Kasumi-1 (cell line): ENCODE measurements at regions not wholly inside any gene's neighbourhood (a gene's known extent, or its start where the extent isn't known, plus 50 kb on each side); places are given as distances from the start of the nearest gene placed in this dataset.

Experiments
- DNase-seq, 2 experiments: peaks; one replicate each; lab custom pipeline; 2025; lab: John Stamatoyannopoulos, UW

DNA sequence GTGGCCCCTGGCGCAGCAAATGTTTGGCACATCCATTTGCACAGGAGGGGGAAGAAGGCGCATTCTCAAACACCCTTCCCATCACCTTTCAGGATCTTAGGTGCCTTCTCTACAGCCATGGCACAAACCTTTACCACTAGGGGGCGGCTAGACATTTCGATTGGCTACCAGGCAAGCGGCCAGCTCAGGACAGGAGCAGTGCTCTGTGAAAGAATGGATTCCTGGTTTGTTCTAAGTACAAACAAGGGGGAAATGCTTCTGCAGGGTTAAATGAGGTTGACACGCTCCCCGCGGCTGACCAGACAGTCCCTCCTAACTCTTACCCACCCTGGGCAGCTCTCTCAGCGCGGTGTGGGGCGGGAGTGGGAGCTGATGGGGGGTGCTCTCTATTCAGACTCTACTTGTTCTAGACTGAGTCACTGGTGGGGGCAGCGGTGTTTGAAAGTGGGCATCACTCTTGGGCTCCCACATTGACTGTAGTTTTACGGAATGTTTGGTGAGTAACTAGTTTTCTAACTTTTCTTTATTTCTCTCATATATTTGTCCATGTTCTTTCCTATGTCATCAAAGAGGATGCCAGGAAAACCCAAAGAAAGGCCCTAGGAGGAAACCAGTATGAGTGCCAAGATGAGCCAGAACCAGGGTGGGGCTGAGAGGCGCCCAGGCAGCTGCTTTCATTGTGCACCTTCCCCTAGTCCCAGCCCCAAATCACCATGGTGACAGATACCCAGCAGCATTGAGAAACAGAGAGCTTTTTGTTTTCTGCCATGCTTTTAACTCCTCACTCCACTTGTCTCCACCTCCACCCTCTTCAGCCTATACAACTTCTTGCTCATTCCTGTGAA lies 61.4 kb upstream of the GPR158 start:
- DNase-seq, result peak; percentile 68 to 80

DNA sequence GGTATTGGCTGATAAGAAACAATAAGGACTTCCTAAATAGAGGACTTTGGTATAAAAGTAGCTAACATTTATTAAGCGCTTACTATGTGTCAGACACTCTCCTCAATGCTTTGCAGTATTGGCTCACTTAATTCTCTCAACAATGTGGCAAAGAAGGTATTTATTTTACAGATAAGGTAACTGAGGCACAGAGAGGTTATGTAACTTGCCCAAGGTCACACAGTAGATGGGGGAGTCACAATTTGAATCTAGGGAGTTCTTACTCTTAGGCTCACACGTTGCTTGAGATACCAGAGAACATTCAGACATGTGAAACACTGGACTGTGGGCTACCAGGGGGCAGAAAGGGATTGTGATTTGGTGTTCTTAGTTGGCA lies 60.8 kb upstream of the GPR158 start:
- no peak for DNase-seq

DNA sequence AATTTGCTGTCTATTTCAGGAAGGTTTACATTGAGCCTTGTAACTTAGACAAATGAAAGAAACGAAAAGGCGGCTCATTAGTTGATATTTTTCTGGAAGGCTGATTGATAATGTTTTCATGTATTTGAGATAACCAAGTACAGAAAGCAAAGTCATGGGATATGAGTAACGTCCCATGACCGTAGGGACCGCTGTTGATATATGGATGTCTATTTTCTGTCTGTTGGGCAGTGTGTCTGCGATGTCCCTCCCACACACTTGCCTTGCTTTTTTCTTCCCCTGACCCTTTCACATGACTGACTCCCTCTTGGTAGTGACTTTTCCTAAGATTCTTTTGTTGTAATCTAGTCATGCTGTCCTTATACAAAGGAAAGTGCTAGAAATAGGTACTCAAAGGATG lies 57.0 kb upstream of the GPR158 start:
- no peak for DNase-seq

DNA sequence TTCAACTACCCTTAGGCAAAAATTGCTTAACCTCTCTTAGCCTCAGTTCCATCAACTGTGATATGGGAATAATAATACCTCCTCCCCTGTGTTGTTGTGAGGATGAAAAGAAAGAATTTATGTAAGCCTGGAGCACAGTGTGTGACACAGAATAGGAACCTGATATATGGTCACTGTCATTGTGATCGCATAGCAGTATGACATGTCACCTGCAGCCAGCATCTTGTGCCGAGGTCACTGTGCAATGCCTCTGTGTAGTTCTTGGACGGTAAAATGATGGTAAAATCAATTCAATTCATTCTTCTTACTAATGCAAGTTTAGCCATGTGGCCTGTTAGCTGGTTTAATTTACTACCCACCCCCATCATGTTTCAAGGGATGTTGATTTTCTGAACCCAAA lies 54.6 kb upstream of the GPR158 start:
- DNase-seq, result no peak
